ENCODE measurements at regions not wholly inside any gene's neighbourhood (a gene's known extent, or its start where the extent isn't known, plus 50 kb on each side); places are given as distances from the start of the nearest gene placed in this dataset.

GRCh38 chr11:69977951-69978350 is 100.2 kb upstream of the ANO1 start:
- no peak for DNase-seq

GRCh38 chr11:69978841-69979614 is 99.1 kb upstream of the ANO1 start:
- no peak for DNase-seq

- no peak for DNase-seq
These were observed 98.5 kb upstream of the ANO1 start for GRCh38 chr11:69979632-69980031.

GRCh38 chr11:69981119-69981784 is 96.9 kb upstream of the ANO1 start:
- DNase-seq, result no peak

GRCh38 chr11:69982690-69983570 is 95.2 kb upstream of the ANO1 start:
- DNase-seq, result no peak

- DNase-seq, result no peak
These were observed 94.6 kb upstream of the ANO1 start for GRCh38 chr11:69983571-69983877.

GRCh38 chr11:69983897-69984438 is 94.1 kb upstream of the ANO1 start:
- DNase-seq, result no peak

GRCh38 chr11:69984457-69985261 is 93.5 kb upstream of the ANO1 start:
- no peak for DNase-seq

- DNase-seq, result no peak
These were observed 92.8 kb upstream of the ANO1 start for GRCh38 chr11:69985331-69985640.

- DNase-seq, result no peak
These were observed 92.3 kb upstream of the ANO1 start for GRCh38 chr11:69985641-69986439.

- DNase-seq, result no peak
These were observed 91.7 kb upstream of the ANO1 start for GRCh38 chr11:69986440-69986787.

- no peak for DNase-seq
These were observed 91.3 kb upstream of the ANO1 start for GRCh38 chr11:69986830-69987229.

GRCh38 chr11:69992026-69992425 is 86.1 kb upstream of the ANO1 start:
- no peak for DNase-seq

- DNase-seq, result no peak
These were observed 85.0 kb upstream of the ANO1 start for GRCh38 chr11:69992943-69993694.

GRCh38 chr11:69994810-69995209 is 83.3 kb upstream of the ANO1 start:
- DNase-seq, result no peak

GRCh38 chr11:69995697-69996096 is 82.4 kb upstream of the ANO1 start:
- no peak for DNase-seq

GRCh38 chr11:69996451-69996850 is 81.7 kb upstream of the ANO1 start:
- no peak for DNase-seq

GRCh38 chr11:69997352-69997751 is 80.8 kb upstream of the ANO1 start:
- no peak for DNase-seq

- DNase-seq, result no peak
These were observed 78.4 kb upstream of the ANO1 start for GRCh38 chr11:69999721-70000120.

GRCh38 chr11:70000228-70000627 is 77.9 kb upstream of the ANO1 start:
- DNase-seq, result no peak

- no peak for DNase-seq
These were observed 76.9 kb upstream of the ANO1 start for GRCh38 chr11:70001246-70001645.
